DMS 273 (cell line): ENCODE measurements at regions not wholly inside any gene's neighbourhood (a gene's known extent, or its start where the extent isn't known, plus 50 kb on each side); places are given as distances from the start of the nearest gene placed in this dataset.

Source experiments
- DNase-seq: peaks from one replicate; lab custom pipeline; 2025; ENCODE audit not compliant: unreplicated experiment; lab: John Stamatoyannopoulos, UW

GRCh38 chr4:159003420-159004253, 99.2 kb upstream of the RAPGEF2 start:
- DNase-seq = peak; percentile 56

DNA sequence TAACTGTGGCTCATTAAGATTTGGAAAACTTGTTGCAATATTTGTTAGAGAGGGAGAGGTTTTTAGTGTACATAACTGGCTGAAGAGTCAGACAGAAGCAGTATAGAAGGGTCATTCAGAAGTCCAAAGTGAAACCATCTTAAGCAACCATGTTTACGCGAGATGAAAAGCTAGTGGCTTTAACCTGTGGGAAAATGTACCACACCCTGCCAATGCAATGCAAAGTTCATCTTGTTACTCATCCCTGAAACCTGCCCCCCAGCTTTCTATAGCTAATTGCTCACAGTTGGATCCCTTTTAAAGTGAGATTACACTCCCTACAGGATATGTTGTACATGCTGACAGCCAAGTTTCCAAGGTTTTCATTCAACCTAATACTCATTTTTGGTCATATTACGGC, 96.7 kb upstream of the RAPGEF2 start:
- DNase-seq = peak; percentile 9

DNA sequence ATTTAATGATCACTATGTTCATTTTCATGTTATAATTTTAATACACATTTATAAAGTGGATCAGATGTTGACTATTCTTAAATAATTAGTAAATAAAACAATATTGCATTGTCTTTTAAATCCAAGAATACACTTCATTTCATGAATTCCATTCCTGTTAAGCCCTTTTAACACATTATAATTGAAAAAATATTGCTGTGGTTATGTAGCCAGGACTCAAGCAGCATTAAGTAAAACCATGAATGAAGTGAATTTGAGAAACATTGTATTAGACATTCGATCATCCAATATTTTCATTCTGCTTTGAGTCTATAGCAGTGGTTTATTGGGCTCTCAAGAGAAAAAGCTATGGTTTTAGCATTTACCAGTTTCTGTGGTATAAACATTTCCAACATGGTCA, 94.2 kb upstream of the RAPGEF2 start:
- no peak for DNase-seq

GRCh38 chr4:159009521-159009920, 93.4 kb upstream of the RAPGEF2 start:
- no peak for DNase-seq

DNA sequence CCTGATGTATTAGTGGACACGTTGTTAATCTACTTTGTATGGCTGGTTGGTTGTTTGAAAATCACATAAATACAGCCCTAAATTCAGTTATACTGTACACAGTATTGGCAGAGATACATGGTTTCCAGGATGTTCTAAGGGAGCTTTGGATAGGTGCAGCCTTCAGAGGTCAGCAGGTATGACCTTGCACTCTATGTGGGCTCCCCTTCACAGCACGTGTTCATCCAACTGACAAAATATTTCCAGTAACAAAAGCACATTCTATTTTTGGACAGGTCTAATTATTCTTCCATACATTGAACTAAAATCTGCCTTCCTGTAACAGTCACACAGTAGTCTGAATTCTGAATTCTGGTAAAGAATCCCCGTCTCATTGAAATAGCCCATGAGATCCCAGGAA, 92.8 kb upstream of the RAPGEF2 start:
- DNase-seq = no peak

- peak; percentile 37 for DNase-seq
These were observed 92.2 kb upstream of the RAPGEF2 start for GRCh38 chr4:159010563-159011260.

- no peak for DNase-seq
These were observed 90.5 kb upstream of the RAPGEF2 start for GRCh38 chr4:159012381-159012780.

DNA sequence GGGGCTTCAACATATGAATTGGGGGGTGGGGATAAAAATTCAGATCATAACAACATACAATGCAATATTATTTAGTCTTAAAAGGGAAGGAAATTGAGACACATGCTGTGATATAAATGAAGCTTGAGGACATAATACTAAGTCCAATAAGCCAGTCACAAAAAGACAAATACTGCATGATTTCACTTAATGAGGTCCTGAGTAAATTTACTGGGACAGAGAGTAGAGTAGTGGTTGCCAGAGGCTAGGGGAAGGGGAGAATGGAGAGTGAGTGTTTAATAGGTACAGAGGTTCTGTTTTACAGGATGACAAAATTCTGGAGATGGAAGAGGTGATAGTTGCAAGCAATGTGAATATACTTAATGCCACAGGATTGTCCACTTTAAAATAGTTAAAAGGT, 89.2 kb upstream of the RAPGEF2 start:
- no peak for DNase-seq

GRCh38 chr4:159014859-159015258, 88.0 kb upstream of the RAPGEF2 start:
- no peak for DNase-seq

DNA sequence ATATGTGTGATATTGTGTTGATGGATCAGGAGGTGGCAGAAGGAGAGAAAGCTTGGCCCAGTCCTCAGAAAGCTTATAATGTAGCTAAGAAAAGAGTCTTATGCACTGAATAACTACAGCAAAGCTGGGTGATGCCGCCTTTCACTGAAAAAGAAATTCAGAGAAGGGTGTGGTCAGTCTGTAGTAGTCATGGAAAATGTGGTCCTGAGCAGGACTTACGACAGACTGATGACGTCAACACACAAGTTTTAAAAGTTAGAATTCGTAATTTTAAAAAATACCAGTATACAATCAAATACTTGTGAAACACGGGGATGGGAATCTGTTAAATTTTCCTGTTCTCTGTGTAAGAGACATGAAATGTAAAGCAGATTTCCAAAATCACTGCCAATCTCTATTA, 87.0 kb upstream of the RAPGEF2 start:
- no peak for DNase-seq

DNA sequence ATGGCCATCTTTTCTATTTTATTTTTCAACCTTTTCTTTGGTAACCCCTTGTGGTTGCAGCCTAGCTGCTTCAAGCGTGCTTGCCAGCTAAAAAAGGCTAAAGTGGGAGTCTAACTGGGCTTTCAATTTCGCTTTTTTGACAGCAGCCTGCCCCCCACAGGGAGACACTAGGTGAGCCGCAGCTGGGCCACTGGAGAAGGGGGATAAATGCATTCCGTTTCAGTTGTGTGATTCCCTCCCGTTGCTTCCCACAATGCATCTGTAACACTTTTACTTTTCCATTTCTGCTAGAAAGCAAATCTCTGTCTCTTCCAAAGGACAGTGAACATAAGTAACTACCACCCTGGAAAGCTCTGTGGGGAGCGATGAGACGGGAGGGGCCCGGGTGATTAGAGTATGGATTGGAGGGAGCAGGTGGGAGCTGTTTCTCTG, 86.3 kb upstream of the RAPGEF2 start:
- peak; percentile 26 for DNase-seq

DNA sequence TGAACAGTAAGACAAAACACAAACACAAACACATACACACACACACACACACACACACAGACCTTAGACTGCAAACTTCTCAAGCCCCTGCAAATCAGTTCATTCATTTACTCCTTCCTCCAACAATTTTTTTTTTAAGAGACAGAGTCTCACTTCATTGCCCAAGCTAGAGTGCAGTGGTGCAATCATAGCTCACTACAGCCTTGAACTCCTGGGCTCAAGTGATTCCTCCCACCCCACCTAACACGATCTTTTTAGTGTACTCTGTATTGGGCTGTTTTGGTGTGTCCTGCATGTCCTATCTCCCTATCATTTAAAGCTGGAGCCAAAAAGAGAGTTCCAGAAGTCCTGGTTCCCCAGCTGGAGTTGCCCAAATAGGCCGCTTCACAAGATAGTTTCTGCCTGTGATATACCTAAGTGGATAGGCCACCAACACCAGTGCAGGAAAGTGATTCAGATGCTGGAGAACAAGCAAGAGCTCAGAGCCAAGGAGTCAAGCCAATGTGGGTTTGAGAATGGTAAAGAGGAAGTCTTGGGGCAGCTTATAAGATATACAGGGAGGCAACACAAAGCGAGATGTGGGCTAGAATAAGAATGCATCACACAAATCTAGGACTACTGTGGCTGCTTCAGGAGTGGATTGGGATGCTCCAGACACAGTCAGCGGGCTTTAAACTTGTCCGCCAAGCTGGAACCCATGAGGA, 85.4 kb upstream of the RAPGEF2 start:
- no peak for DNase-seq

DNA sequence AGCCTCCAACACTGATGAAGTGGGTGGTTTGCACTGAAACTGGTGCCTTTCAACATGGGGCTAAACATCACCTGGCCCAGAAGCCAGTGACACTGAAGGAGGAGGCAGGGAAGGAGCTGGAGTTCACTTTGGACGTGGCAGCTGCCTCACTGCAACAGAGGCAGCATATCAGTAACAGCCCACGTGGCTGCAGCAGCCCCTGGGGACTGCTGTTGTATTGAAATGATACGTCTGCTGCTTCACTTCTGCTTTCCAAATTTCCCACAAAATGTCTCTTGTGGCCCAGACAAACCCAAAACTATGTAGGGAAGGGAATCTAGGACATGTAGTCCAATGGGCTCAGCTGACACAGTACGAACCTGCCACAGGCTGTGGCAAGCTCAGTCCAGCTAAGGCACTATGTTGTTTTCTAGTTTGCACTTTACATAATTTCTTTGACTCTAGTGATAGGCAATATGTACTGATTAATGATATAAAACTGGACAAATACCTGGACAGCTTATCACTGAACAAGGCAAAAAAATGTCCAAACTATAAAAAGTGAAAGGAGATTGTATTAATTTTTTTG, 84.7 kb upstream of the RAPGEF2 start:
- peak; percentile 15 for DNase-seq

GRCh38 chr4:159019356-159019755, 83.5 kb upstream of the RAPGEF2 start:
- DNase-seq = no peak

- no peak for DNase-seq
These were observed 81.1 kb upstream of the RAPGEF2 start for GRCh38 chr4:159021597-159022385.

DNA sequence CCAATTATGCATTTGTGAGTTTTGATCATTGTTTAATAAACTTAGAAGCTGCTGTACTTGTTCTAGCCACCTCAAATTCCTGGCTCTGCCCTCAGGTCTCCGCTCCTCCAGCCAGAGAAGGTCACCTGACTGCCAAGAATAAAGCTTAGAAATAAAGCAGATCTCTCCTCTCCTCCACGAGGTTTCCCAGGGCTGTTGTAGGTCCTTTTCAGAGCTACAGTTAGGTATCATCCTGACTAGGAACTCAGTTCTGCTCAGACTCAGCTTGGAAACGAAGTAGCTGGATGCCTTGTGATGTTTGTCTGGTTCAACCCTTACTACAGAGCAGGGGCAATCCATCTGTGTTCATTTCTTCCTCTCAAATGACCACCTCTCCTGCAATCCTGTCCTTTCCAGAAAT, 79.1 kb upstream of the RAPGEF2 start:
- no peak for DNase-seq

DNA sequence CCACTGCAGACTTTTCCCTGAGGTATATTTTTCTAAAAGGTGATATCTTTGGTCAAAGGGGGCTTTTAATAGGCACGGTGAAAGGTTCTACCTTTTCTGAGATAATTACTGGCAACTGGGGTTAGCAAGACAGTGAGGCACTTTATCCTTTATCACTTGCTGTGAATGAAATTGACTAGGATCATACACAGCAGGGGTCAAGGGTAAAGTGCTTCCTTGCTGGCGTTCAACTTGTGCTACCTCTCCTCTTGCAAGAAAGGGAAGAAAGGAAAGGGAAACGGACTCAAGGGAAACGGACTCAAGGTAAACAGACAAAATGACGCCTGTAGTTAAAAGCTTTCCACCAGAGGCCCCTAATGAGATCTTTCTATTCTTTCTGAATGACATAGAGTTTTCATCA, 78.6 kb upstream of the RAPGEF2 start:
- DNase-seq = no peak

- DNase-seq = no peak
These were observed 78.1 kb upstream of the RAPGEF2 start for GRCh38 chr4:159024828-159025227.

DNA sequence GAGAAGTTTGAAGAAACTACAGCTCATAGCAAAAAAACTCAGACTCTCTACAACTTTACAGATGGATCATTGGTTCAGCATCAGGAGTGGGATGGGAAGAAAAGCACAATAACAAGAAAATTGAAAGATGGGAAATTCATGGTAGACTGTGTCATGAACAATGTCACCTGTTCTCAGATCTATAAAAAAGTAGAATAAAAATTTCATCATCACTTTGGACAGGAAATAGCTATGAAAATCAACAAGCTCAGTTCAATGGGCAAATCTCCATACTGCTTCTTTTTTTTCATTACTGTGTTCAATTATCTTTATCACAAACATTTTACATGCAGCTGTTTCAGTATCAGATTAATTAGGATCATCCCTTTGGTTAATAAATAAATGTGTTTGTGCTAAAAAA, 76.5 kb upstream of the RAPGEF2 start:
- DNase-seq = no peak

- DNase-seq = no peak
These were observed 75.3 kb upstream of the RAPGEF2 start for GRCh38 chr4:159027535-159027934.

DNA sequence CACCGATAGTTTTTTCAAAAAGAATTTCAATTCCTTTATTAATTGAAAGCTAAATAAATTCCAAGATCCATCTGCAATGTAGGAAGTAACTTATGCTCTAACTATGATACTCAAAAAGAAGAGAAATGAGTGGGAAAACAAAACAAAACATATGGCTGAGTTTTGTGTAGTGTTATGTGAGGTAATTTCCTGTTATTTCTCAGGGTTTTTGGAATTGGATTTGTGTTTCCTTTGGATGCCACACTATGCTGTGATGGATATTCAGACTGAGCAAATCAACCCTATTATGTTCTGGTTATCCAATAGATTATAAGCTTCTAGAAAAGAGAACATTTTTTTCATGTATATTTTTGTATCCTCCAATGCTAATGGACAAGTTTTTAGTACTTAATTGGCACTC, 73.4 kb upstream of the RAPGEF2 start:
- no peak for DNase-seq
